KMS-11 (cell line): ENCODE measurements at regions not wholly inside any gene's neighbourhood (a gene's known extent, or its start where the extent isn't known, plus 50 kb on each side); places are given as distances from the start of the nearest gene placed in this dataset.

ENCODE experiments used
- H2AFZ ChIP-seq: fragments of 200-600 bp; sonication (generic); 2 replicates; pipeline ENCODE4 v1.6.1; 2016; ENCODE audit warnings: antibody characterized with exemption, mixed run types, low read depth
- H3K27ac ChIP-seq: fragments of 200-600 bp; sonication (generic); 2 replicates; pipeline ENCODE4 v1.6.1; 2016; ENCODE audit warnings: mild to moderate bottlenecking, mixed run types
- H3K27me3 ChIP-seq: fragments of 200-600 bp; sonication (generic); 2 replicates; pipeline ENCODE4 v1.6.1; 2017; ENCODE audit warnings: mild to moderate bottlenecking, low read depth, mixed run types, moderate library complexity; ENCODE audit not compliant: insufficient read depth
- H3K36me3 ChIP-seq: fragments of 200-600 bp; sonication (generic); 2 replicates; pipeline ENCODE4 v1.6.1; 2017; ENCODE audit warnings: mild to moderate bottlenecking, mixed run types; ENCODE audit not compliant: insufficient read depth
- H3K4me1 ChIP-seq: fragments of 200-600 bp; sonication (generic); 2 replicates; pipeline ENCODE4 v1.6.1; 2016; ENCODE audit warnings: mild to moderate bottlenecking, low read depth, mixed run types; ENCODE audit not compliant: poor library complexity, severe bottlenecking
- H3K4me2 ChIP-seq: fragments of 200-600 bp; sonication (generic); 2 replicates; pipeline ENCODE4 v1.7.0; 2016; ENCODE audit warnings: mild to moderate bottlenecking, mixed run types
- H3K4me3 ChIP-seq: fragments of 200-600 bp; sonication (generic); IDR thresholded peaks from 2 replicates; pipeline ENCODE4 v1.6.1; 2017; ENCODE audit warnings: low read depth, low read length, mixed read lengths; ENCODE audit not compliant: insufficient read depth
- H3K79me2 ChIP-seq: fragments of 200-600 bp; sonication (generic); 2 replicates; pipeline ENCODE4 v1.6.1; 2016; ENCODE audit warnings: low read depth, mixed run types; ENCODE audit not compliant: insufficient read depth
- H3K9ac ChIP-seq: fragments of 200-600 bp; sonication (generic); 2 replicates; pipeline ENCODE4 v1.6.1; 2016; ENCODE audit warnings: mild to moderate bottlenecking, mixed run types
- H4K20me1 ChIP-seq: fragments of 200-600 bp; sonication (generic); 2 replicates; pipeline ENCODE4 v1.6.1; 2016; ENCODE audit warnings: mild to moderate bottlenecking, mixed run types; ENCODE audit not compliant: insufficient read depth
- CTCF ChIP-seq: fragments of 200-600 bp; sonication (generic); conservative IDR thresholded peaks from 2 replicates; pipeline ENCODE4 v1.6.1; 2017; ENCODE audit warnings: low read depth, mild to moderate bottlenecking, antibody characterized with exemption, low read length, moderate library complexity, mixed read lengths

GRCh38 chr18:10065296-10065695 is 151.5 kb downstream of the VAPA start:
- Histone ChIP-seq H3K27ac (no peak overlapping the region), H3K79me2 (no peaks in the 10 kb centered on the region), H2AFZ (no peak overlapping the region), H3K4me3 (no peak overlapping the region), H3K9ac (no peak overlapping the region), H3K36me3 (no peaks in the 10 kb centered on the region), H3K4me1 (no peaks in the 10 kb centered on the region), H3K4me2 (no peak overlapping the region), H3K27me3 (no peaks in the 10 kb centered on the region), H4K20me1 (no peaks in the 10 kb centered on the region)
- no peak for TF ChIP-seq CTCF

- Histone ChIP-seq H3K79me2 (no peaks in the 10 kb centered on the region), H3K4me3 (no peak overlapping the region), H3K9ac (no peak overlapping the region), H3K4me2 (no peak overlapping the region), H3K4me1 (no peaks in the 10 kb centered on the region), H3K36me3 (no peaks in the 10 kb centered on the region), H3K27me3 (no peaks in the 10 kb centered on the region), H3K27ac (no peak overlapping the region), H4K20me1 (no peaks in the 10 kb centered on the region), H2AFZ (no peak overlapping the region)
- no peak for TF ChIP-seq CTCF
Observed at GRCh38 chr18:10067670-10068659, 154.1 kb downstream of the VAPA start.

- TF ChIP-seq CTCF = no peak
- Histone ChIP-seq H3K27ac (no peak overlapping the region), H3K27me3 (no peaks in the 10 kb centered on the region), H3K4me3 (no peak overlapping the region), H3K36me3 (no peaks in the 10 kb centered on the region), H4K20me1 (no peaks in the 10 kb centered on the region), H3K9ac (no peak overlapping the region), H2AFZ (no peak overlapping the region), H3K4me2 (no peak overlapping the region), H3K4me1 (no peaks in the 10 kb centered on the region), H3K79me2 (no peaks in the 10 kb centered on the region)
Observed at GRCh38 chr18:10068766-10069567, 155.2 kb downstream of the VAPA start.

GRCh38 chr18:10070561-10071000 is 156.8 kb downstream of the VAPA start:
- Histone ChIP-seq H4K20me1 (no peaks in the 10 kb centered on the region), H3K9ac (no peak overlapping the region)

More at GRCh38 chr18:10070561-10071000, 156.8 kb downstream of the VAPA start:
- Histone ChIP-seq H3K4me2 (no peak overlapping the region), H3K79me2 (no peaks in the 10 kb centered on the region), H2AFZ (no peak overlapping the region), H3K4me3 (no peak overlapping the region), H3K4me1 (no peaks in the 10 kb centered on the region), H3K36me3 (no peaks in the 10 kb centered on the region), H3K27ac (no peak overlapping the region), H3K27me3 (no peaks in the 10 kb centered on the region)
- TF ChIP-seq CTCF = no peak
